H1 (cell line): ENCODE measurements at regions not wholly inside any gene's neighbourhood (a gene's known extent, or its start where the extent isn't known, plus 50 kb on each side); places are given as distances from the start of the nearest gene placed in this dataset.

Experiments used
- RFX5 ChIP-seq: IDR thresholded peaks from 2 replicates; pipeline ENCODE4 v1.6.1; 2011; ENCODE audit warnings: low read depth, low read length, improper control_type of control experiment, borderline replicate concordance
- TBP ChIP-seq: IDR thresholded peaks from 2 replicates; pipeline ENCODE4 v1.6.1; 2011; ENCODE audit warnings: low read depth, low read length, improper control_type of control experiment
- TF ChIP-seq, protein P1 (sequence below): IDR thresholded peaks from 2 replicates; pipeline ENCODE4 v1.6.1; 2012; ENCODE audit warnings: low read length, inconsistent platforms
- TF ChIP-seq, protein P2 (sequence below), 3 experiments: IDR thresholded peaks; 1 replicate in 2 of 3; 2 replicates in 1 of 3; pipeline versions ENCODE4 v1.5.1 to v1.6.1; 2011; ENCODE audit warnings: low read length in 3 of 3, mild to moderate bottlenecking in 3 of 3, inconsistent platforms in 2 of 3, low read depth in 1 of 3, moderate library complexity in 1 of 3; ENCODE audit not compliant: insufficient read depth in 1 of 3; ENCODE audit errors: control extremely low read depth in 1 of 3

DNA sequence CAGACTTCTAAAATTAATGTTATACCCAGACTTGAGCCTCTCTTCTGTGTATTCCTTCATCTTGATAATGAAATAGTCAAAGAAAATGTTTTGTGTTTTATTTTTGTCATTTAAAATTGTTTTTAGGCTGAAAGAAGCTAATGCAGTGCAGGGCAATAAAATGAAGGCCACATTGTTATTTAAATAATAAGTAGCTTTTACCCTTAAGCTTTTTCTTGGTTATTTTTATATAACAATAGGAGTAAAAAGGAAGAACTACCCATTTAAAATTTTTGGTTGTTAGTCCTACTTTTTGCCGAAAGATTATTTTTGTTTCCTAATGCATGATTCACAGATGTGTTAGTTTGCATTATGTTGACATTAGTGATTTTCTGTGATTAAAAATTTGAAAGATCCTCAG, 181.0 kb upstream of the MEOX2 start (continued):
- TF ChIP-seq, protein P1, sequence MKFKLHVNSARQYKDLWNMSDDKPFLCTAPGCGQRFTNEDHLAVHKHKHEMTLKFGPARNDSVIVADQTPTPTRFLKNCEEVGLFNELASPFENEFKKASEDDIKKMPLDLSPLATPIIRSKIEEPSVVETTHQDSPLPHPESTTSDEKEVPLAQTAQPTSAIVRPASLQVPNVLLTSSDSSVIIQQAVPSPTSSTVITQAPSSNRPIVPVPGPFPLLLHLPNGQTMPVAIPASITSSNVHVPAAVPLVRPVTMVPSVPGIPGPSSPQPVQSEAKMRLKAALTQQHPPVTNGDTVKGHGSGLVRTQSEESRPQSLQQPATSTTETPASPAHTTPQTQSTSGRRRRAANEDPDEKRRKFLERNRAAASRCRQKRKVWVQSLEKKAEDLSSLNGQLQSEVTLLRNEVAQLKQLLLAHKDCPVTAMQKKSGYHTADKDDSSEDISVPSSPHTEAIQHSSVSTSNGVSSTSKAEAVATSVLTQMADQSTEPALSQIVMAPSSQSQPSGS, result no peak
- TF ChIP-seq, protein P2, sequence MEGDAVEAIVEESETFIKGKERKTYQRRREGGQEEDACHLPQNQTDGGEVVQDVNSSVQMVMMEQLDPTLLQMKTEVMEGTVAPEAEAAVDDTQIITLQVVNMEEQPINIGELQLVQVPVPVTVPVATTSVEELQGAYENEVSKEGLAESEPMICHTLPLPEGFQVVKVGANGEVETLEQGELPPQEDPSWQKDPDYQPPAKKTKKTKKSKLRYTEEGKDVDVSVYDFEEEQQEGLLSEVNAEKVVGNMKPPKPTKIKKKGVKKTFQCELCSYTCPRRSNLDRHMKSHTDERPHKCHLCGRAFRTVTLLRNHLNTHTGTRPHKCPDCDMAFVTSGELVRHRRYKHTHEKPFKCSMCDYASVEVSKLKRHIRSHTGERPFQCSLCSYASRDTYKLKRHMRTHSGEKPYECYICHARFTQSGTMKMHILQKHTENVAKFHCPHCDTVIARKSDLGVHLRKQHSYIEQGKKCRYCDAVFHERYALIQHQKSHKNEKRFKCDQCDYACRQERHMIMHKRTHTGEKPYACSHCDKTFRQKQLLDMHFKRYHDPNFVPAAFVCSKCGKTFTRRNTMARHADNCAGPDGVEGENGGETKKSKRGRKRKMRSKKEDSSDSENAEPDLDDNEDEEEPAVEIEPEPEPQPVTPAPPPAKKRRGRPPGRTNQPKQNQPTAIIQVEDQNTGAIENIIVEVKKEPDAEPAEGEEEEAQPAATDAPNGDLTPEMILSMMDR (IDR thresholded peaks at IDR 0.05; ENCODE audit: control extremely low read depth in 1 of 3, insufficient read depth in 1 of 3, low read depth in 1 of 3, low read length in 3 of 3), result no peak
- TF ChIP-seq TBP, result no peak
- TF ChIP-seq RFX5, result no peak
